ENCODE measurements at regions not wholly inside any gene's neighbourhood (a gene's known extent, or its start where the extent isn't known, plus 50 kb on each side); places are given as distances from the start of the nearest gene placed in this dataset.

GRCh38 chr12:93072340-93072739 lies 143.2 kb upstream of the EEA1 start:
- Mint-ChIP-seq H3K9me3 (ENCODE audit: low read depth) (peaks cover 9% of the 10 kb centered on the region), H3K4me1 (ENCODE audit: low read depth) (peaks cover 2% of the 10 kb centered on the region), H3K27ac (no peak overlapping the region), H3K36me3 (ENCODE audit: insufficient read depth) (no peaks in the 10 kb centered on the region), H3K27me3 (peaks cover 8% of the 10 kb centered on the region), H3K4me3 (ENCODE audit: low read depth) (no peak overlapping the region)
- TF ChIP-seq, protein P1, sequence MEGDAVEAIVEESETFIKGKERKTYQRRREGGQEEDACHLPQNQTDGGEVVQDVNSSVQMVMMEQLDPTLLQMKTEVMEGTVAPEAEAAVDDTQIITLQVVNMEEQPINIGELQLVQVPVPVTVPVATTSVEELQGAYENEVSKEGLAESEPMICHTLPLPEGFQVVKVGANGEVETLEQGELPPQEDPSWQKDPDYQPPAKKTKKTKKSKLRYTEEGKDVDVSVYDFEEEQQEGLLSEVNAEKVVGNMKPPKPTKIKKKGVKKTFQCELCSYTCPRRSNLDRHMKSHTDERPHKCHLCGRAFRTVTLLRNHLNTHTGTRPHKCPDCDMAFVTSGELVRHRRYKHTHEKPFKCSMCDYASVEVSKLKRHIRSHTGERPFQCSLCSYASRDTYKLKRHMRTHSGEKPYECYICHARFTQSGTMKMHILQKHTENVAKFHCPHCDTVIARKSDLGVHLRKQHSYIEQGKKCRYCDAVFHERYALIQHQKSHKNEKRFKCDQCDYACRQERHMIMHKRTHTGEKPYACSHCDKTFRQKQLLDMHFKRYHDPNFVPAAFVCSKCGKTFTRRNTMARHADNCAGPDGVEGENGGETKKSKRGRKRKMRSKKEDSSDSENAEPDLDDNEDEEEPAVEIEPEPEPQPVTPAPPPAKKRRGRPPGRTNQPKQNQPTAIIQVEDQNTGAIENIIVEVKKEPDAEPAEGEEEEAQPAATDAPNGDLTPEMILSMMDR (IDR thresholded peaks at IDR 0.05; ENCODE audit: unreplicated experiment) = no peak
- no peak for DNase-seq (ENCODE audit: low spot score, unreplicated experiment)

GRCh38 chr12:93073324-93073723 lies 144.2 kb upstream of the EEA1 start:
- Mint-ChIP-seq H3K27ac (no peak overlapping the region), H3K36me3 (ENCODE audit: insufficient read depth) (no peaks in the 10 kb centered on the region), H3K4me1 (ENCODE audit: low read depth) (peaks cover 2% of the 10 kb centered on the region), H3K27me3 (peaks cover 8% of the 10 kb centered on the region), H3K4me3 (ENCODE audit: low read depth) (no peak overlapping the region), H3K9me3 (ENCODE audit: low read depth) (peaks cover 9% of the 10 kb centered on the region)
- DNase-seq (ENCODE audit: low spot score, unreplicated experiment) = no peak
- TF ChIP-seq, protein P1 (IDR thresholded peaks at IDR 0.05; ENCODE audit: unreplicated experiment) = no peak

- H3K9me3 Mint-ChIP-seq (ENCODE audit: low read depth) = peaks cover 6% of the 10 kb centered on the region
- DNase-seq (ENCODE audit: low spot score, unreplicated experiment) = no peak
- no peak overlapping the region for H3K27ac Mint-ChIP-seq
- no peaks in the 10 kb centered on the region for H3K36me3 Mint-ChIP-seq (ENCODE audit: insufficient read depth)
- peaks cover 18% of the 10 kb centered on the region for H3K4me1 Mint-ChIP-seq (ENCODE audit: low read depth)
- no peak overlapping the region for H3K4me3 Mint-ChIP-seq (ENCODE audit: low read depth)
- TF ChIP-seq, protein P1 (IDR thresholded peaks at IDR 0.05; ENCODE audit: unreplicated experiment) = no peak
- no peaks in the 10 kb centered on the region for H3K27me3 Mint-ChIP-seq
These were observed 149.0 kb upstream of the EEA1 start for GRCh38 chr12:93078059-93078458.

DNA sequence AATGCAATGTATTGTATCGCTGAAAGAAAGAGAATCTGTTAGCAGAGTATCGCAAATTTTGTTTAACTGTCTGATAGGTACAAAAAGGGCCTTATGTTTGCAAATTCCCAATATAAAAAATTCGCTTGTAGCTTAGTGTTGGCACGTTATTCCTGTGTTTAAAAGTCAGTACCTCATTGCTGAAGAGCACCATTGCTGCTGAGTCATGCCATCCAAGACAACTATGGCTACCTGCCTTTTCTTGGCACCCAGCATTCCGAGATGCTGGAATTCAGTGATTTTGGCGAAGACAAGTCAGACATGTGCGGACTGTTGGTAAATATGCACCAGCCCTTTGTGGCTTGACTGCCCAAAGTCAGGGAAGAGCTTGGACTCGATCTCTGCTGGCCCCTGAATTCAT lies 149.5 kb upstream of the EEA1 start:
- H3K27ac Mint-ChIP-seq = no peak overlapping the region
- TF ChIP-seq, protein P1 (IDR thresholded peaks at IDR 0.05; ENCODE audit: unreplicated experiment) = no peak
- no peaks in the 10 kb centered on the region for H3K36me3 Mint-ChIP-seq (ENCODE audit: insufficient read depth)
- peaks cover 18% of the 10 kb centered on the region for H3K4me1 Mint-ChIP-seq (ENCODE audit: low read depth)
- peaks cover 6% of the 10 kb centered on the region for H3K9me3 Mint-ChIP-seq (ENCODE audit: low read depth)
- no peak overlapping the region for H3K4me3 Mint-ChIP-seq (ENCODE audit: low read depth)
- DNase-seq (ENCODE audit: low spot score, unreplicated experiment) = no peak
- no peaks in the 10 kb centered on the region for H3K27me3 Mint-ChIP-seq

GRCh38 chr12:93079271-93079670 lies 150.2 kb upstream of the EEA1 start:
- H3K27ac Mint-ChIP-seq = peak overlapping the region; percentile 56

More at GRCh38 chr12:93079271-93079670, 150.2 kb upstream of the EEA1 start:
- no peaks in the 10 kb centered on the region for H3K27me3 Mint-ChIP-seq
- TF ChIP-seq, protein P1 (IDR thresholded peaks at IDR 0.05; ENCODE audit: unreplicated experiment) = no peak
- peaks cover 16% of the 10 kb centered on the region for H3K4me1 Mint-ChIP-seq (ENCODE audit: low read depth)
- H3K4me3 Mint-ChIP-seq (ENCODE audit: low read depth) = no peak overlapping the region
- H3K9me3 Mint-ChIP-seq (ENCODE audit: low read depth) = peaks cover 6% of the 10 kb centered on the region
- DNase-seq (ENCODE audit: low spot score, unreplicated experiment) = no peak
- no peaks in the 10 kb centered on the region for H3K36me3 Mint-ChIP-seq (ENCODE audit: insufficient read depth)

Data from progenitor cell of endocrine pancreas (in vitro differentiated cells).